Retina (tissue), 1 donor: ENCODE measurements at regions not wholly inside any gene's neighbourhood (a gene's known extent, or its start where the extent isn't known, plus 50 kb on each side); places are given as distances from the start of the nearest gene placed in this dataset.

Source experiments
- DNase-seq: peaks from one replicate; pipeline ENCODE4 v3.0.0-alpha.2; 2016

DNA sequence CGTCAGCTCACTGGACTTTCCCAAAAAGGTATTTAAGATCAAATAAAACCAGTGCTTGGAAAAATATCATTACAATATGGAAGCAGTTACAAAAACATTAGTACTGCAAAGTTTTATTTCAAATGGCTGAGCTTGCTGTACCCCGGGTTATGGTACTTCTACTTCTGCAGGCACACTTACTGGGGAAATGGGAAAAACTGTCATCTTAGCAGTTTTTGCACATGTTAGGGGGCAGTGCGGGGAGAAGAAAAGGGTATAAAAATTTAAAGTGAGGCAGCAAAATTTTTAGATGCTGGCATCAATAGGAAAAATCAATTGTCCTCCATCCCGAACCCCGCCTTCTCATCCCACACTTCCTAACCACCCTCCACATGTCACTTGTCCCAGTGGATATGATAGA is 133.4 kb downstream of the ATG4C start:
- no peak for DNase-seq

DNA sequence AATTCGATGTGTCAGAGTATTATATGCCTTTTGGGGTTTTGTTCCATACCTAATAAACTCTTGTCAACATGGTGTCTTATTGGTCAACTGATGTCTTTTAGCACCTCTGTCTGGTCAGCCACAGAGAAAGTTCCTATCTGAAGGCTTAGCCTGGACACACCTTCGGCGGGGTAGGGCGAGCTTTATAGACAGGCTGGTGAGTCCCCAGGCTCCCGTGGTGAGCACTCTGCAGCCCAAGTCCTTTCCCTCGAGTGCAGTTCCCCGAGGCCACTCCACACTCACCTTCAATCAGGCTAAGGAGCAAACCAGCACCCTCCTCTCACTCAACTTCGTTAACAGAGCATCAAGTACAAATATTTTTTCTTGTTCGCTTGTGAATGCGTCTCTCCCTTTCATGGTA is 133.9 kb downstream of the ATG4C start:
- DNase-seq, result no peak

DNA sequence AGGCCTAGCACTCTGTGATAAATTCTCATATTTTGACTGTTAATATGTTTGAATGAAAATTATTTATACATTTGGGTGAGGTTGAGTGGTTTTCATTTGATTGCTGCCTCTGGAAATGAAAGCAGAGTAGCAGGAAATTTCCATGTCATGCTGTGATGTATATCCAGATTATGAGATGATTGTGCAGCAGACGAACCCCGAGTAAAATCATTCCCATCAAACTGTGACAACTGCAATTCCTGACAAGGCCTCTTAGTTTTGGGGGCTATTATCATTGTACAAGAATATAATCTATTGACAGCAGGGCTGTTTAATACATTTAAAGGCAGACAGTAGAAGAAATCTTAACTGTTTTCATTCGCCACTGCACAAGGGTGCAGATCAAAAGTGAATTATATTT is 134.8 kb downstream of the ATG4C start:
- no peak for DNase-seq

DNA sequence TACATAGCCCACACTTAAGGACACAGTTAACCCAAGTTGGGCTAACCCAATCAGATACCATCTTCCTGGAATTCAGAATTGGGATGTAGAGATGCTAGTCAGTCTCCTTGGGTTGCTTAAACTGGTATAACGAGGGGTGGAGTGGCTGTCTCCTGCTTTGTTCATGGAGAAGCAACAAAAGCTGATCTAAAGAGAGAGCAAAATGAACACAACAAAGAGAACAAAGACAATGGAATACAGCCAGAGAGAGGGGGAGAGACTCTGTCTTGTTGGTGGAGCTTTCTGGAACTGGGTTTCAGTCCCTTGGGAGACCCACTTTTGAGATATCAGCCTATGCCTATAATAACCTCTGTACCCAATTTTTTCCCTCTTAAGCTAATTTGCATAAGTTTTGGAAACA is 138.1 kb downstream of the ATG4C start:
- no peak for DNase-seq

DNA sequence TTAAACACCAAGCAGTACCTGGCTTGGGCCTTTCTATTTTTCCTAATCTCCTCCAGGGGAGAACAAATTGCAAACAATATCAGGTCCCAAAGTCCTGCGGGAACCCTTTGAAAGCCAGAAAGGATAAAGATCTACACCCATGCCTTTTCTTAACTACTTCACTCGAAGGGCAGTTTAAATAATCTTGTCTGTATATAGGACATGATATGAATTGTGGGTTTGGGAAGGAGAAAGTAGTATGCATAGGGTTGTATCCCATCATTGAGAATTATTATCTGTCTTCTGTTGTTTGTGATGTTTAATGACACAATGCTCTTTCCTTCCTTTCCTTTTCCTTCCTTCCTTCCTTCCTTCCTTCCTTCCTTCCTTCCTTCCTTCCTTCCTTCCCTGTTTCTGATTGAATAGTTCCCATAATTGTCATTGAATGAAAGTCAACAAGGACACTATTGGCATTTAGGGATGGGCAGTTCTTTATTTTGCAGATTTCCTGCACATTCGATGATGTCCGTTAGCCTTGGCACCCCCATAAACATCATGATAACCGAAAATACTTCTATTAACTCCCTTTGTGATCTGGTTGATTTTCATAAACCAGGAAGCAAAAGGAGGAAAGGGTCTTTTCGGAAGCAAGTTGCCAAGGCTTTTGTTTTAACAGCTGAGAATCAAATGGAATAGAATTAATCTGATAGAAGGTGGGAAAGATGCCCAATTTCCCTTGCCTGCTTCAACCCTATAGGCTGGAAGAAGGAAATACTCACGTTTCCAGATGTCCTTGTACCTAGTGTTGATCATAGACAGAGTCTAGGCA is 141.3 kb downstream of the ATG4C start:
- DNase-seq, result no peak

DNA sequence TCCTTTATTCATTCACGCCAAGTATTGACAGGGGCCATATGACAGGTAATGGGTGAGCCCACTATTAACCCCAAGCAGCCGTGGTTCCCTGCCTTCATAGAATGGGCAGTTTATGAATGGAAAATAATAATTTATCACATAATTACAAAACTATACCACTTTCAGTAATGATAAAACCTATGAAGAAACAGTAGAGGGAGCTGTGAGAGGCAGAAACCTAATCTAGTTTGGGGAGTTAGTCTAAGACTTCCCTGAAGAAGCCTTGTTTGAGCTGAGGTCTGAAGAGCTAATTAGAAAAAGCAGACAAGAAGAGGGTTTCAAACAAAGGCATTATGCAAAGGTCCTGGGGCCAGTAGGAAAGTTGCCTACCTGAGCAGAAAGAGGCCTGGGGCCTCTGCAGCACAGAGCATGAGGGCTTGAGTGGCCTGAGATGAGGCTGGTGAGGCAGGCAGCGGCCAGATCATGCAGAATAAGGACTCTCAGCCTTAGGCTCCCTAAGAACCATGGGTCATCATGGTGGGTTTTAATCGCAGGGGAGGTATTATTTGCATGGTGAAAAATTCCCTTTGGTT is 142.8 kb downstream of the ATG4C start:
- no peak for DNase-seq

DNA sequence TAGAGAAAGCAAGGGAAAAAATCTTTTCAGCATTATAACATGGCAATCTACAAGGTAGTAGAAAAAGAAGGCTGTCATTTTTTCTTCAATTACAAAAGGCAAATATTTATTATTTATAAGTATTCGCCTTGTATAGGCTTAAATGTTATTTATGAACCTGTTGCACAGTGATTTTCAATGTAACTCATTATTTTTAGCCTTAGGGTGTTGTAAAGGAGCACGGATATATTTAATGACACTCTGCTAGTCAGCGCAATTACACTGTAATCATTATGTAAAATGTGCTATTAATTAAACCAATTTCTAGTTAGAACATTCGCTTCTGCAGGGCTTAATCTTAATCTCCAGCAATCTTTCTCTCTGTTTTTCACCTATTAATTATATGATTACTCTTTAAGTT is 145.0 kb downstream of the ATG4C start:
- no peak for DNase-seq

DNA sequence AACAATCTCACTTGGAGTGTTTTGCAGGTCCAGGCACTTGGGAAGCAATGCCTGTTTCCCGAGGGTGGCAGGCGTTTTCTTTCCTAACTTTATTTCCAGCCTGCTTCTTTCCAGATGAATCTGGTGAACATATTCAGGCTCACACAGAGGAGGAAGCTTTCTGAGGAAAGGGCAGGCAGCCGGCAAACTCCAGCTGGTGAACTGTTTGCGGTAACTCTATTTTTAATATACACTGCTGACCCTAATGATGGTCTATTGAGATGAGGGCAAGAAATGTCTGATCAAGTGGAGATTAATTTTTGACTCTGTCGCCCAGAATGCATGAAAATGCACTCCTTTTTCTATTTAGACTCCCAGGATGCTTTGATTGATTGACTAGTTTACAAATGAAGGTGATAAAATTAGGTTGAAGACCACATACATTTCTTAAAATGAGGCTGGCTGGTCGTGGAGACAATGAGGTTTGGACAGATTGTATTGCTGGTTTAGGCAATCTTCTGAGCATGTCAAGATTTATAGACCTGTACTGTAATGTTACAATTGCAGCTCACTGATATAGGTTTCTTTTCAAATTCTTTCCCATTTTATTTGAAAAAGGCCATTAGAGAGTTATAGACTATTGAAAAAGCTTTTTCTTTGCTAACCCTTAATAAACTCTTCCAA is 153.8 kb downstream of the ATG4C start:
- DNase-seq, result no peak

DNA sequence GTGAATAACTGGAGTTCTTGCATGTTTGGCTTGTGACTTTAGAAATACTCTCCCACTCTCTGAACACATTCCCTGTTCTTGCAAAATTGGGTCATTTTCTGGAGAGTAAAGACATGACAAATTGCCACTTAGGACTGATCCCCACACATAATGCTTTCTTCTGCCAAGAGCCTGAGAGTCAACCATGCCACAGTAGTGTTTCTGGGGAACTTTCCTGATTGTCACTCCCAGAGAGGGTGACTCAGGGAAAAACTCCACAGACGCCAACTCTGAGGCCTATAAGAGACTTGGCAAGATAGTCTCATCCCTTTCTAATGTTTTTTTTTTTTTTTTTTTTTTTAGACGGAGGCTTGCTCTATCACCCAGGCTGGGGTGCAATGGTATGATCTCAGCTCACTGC is 157.8 kb downstream of the ATG4C start:
- DNase-seq, result no peak

DNA sequence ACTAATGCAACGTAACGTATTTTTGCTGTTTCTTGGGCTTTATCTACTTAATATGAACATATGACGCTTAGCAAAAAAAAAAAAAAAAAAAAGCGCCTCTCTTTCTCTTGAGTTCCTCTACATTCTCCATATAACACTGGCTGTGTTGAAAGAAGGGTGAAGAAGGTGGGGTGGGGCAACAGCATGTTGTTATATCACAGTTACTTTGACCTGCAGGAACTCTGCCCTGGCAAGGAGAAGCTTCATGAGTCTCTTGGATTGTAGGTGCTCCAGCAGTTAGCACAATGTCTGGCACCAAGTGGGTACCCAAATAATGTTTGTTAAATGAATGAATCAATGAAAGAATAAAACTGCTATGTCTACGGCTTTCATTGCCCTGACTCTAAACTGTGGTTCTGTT is 162.6 kb downstream of the ATG4C start:
- no peak for DNase-seq

DNA sequence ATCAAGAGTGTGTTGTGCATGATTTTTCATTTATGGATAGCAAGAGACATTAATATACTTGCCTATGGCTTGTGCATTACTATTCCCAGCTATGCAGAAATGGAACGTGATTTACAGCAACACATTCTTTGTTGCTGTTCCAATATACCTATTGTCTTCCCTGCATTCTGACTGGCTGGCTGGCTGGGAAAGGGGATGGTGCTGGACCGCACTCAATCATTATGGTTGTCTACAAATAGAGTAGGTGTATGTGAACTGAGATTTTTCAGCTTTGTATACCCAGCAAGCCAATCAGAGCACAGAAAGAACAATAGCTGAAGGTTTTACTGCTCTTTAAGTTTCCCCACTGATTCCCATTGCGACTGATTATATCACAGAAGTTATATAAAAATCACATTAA is 167.5 kb downstream of the ATG4C start:
- no peak for DNase-seq

DNA sequence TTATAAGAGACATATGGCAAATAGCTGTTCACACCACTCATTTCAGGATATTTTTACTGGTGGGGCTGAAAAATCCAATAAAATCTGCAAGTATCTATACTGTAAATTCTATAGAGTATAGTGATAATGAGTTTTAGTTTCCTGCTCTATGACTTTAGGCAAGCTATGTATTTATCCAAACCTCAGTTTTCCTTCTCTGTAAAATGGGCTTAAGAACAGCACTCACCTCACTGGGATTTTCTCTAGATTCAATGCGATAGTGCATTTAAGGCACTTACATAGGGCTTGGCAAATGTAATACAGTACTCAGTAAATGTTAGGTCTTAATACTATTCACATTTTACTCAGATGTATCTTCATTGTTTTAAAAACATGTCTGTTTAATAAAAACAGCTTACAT is 168.7 kb downstream of the ATG4C start:
- DNase-seq, result no peak

DNA sequence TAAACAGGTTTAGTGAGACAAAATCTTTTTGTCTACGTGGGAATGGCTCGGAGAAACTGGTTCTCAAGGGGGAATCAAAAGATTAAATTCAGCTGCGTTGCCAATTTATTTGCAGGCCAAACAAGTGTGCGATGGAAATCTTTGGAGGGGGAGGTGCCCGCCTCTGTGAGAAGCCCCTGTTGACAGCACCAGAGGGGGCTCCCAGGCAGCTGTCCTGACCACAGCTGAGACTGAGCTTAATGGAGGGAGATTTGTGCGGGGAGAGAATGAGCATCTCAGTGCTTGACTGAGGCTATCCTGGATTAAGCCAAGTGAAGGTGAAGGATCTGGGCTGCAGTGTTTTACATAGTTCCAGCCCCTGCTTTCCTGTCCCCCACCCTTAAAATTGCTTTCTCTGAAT is 169.7 kb downstream of the ATG4C start:
- peak; percentile 22 for DNase-seq

DNA sequence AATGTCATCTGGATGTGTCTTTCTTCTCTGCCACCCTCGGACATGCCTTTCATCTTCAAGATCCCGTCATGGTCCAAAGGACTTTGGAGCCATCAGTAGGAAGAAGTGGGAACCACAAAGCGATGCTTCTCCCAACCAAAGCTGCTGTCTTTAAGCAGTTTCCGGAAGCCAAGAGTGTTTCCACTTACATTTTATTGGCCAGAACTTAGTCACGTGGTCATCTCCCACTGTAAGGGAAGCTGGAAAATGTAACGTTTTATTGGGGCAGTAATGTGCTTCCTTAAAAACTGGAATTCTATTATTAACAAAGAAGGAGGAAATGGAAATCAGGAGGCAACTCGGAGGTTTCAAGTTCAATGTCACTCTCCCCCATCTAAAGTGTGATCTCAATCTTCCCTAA is 170.8 kb downstream of the ATG4C start:
- no peak for DNase-seq

DNA sequence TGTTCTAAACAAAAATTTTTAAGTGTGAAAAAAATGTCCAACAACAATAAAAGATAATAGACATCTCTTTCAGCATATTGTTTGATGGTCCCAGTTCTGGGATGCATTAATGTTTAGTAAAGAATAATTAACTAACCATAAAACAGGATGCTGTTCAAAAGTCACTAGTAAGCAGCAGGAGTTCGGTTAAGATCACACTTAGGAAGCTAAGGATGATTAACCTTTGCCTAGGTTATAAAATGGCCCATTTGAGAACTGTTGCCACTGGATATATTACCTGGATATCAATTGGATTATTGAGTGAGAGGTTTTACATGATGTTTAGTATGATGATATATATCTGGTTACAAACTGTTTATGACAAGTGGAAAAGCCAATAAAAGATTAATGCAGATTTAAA is 171.7 kb downstream of the ATG4C start:
- no peak for DNase-seq

DNA sequence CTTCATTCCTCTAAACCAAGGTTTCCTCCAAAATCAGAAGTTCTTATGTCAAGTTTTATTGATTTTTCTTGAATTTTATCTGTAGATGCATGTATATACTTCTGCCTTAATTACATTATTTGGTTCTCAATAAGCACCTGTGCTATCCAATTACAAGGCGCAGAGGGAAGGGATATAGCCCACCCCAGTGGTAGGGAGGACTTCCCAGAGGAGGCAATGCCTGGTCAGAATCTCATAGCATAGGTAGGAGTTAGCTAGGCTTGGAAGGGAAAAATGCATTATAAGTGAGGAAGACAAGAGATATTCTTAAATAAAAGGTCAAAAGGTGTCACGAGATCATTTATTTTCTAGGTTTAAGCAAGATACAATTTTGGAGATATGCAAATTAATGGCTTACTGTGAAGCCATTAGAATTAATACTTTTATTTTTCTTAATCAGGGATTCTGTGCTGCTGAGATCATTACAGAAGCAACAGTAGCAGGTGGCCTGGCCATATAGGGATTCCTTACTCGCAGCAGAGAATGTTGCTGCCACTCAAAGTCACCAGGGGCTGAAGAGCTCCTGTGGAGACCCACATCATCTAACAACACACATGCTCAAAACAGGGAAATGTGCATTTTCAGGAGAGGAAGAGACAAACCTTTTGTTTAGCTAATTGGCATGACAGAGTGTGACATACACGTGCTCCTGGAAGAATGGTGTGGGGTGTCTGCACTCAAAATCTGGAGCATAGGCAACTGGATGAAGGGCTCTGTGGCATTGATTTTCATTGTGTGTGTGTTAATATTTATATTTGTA is 178.3 kb downstream of the ATG4C start:
- DNase-seq, result peak; percentile 21

DNA sequence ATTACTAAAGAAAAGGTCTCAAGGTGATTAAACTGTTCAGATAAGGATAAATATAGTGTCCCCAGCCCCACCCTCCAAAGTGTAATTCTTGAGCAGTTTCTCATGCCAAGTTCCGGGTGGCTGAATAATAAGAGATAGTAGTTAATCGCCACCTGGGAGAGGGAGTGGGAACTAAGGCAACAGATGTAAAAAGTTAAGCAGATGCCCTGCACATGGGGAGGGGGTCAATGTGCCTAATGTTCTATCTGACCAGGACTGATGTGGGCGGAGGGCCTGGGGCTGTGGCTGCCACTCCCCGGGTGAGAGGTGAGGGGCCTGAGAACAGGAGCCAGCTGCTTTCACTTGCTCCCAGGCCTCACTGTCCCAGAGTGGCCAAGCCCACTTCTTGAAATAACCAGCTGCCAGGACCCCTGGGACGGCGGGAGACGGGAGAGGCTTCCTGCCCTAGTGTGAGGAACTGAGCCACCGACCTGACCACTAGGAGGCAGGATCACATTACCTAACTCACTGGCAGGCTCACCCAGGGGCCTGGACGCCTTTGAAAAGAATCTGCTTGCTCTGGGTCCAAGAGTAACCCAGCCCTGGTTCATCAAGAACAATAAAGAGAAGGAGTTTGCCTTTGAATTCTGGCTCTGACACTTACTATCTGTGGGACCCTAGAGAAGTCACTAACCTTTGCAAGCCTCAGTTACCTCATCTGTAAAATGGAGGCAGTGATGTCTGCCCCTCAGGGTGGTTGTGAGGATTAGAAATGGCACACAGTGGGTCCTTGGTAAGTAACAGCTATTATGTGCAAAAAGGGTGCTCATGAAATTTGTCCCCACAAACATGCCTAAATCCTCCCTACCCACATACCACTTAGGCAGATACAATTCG is 179.2 kb downstream of the ATG4C start:
- DNase-seq, result peak; percentile 51

DNA sequence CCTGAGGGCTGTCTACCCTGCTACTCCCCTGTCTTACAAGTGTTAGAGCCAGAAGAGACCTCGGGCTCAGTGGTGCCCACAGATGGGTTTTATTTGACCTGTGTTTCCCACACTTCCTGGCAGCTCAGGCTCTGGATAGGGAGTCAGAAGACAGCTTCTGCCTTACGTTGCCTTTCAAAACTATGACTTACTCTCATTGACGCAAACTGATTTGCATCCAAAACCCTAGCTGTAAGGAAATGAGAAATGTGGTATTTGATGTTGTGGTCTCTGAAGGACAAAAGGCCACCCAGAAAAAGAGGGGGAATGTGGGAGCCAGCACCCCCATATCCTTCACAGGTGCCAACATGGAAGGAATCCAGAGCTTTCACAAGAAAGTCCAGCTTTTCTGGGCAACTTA is 180.2 kb downstream of the ATG4C start:
- DNase-seq, result no peak

DNA sequence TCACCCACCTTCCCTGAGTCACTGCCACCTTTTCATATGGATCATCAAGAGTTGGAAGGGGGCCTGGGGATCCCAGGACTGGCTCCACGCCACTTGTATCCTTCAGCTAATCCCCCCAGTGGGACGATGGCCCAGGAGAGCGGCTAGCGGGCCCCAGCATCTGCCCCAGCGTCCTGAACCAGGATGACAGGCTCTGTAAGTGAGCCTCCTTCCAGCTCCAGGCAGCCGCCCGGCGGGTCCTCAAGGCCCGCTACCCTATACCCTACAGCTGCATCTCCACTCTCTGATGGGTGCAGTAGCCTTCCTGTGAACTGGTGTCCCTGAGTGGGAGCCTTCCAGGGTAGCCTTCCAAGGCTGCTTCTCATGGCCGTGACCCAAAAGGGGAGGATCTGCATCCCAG is 183.1 kb downstream of the ATG4C start:
- DNase-seq, result no peak

DNA sequence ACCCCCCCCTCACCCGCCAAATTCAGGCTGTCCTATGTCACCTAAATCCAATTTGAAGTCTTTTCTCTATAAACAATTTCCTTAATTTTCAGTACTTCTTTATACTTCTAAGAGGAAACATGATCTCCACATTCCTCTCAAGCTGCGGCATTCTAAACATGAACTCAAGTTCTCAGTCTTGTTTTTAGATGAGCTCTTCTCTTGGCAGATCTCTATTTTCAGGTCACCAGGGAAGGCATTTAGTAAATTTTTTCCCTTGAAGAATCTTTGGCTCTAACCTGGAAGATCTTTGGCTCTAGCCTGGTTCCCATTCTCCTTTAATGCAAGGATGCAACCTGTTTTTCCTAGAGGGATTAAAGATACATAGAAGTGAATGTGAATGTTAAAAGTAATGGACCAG is 193.4 kb downstream of the ATG4C start:
- no peak for DNase-seq

DNA sequence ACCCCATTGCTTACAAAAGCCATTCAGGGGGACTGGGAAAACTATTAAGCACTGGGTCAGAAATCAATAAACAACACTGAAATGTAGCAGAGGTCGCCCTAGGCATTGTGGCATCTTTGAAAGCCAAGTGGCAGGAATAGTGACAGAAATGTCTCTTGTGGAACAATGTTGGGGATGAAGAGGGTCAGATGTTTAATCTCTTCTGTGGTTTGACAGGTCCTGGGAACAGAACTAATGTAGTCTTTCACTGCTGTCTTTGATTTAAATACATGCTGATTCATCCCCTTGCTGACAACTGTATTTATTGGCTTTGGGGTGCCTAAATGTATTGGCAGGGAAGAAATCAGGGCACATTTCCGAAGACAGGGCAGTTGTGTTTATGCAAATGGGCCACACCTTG is 194.8 kb downstream of the ATG4C start:
- no peak for DNase-seq

DNA sequence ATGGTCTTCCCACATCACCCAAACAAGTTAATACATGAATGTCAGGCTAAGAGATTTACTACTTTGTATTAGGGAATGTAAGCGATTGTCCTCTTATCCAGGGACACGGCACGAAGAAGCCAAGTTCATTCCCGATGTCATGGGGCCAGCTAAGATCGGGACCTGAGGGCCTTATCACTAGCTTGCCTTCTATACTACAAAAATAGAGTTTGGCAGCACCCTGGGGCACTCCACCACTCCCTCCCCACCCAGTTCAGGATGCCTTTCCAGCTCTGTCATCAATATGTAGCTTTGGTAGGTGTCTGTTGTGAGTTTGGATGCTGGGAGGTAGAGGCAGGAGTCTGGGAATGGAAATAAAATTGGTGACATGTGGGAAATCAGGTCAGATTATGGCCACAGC is 197.5 kb downstream of the ATG4C start:
- DNase-seq, result no peak

DNA sequence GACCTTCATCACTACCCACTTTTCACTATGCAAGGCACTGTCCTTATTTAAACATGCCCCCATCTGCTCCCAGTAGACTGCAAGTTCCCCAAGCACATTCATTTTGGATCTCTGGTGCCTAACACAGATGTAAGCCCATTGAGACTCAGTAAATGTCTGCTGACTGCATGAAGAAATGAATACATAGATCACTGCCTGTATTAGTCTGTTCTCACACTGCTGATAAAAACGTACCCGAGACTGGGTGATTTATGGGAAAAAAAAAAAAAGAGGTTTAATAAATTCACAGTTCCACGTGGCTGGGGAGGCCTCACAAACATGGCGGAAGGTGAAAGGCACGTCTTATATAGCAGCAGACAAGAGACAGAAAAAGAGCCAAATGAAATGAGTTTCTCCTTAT is 204.9 kb downstream of the ATG4C start:
- DNase-seq, result no peak
